OCI-LY1 (cell line): ENCODE measurements at regions not wholly inside any gene's neighbourhood (a gene's known extent, or its start where the extent isn't known, plus 50 kb on each side); places are given as distances from the start of the nearest gene placed in this dataset.

Experiments used
- H2AFZ ChIP-seq: fragments of 200-600 bp; sonication (generic), shearing (Covaris generic); 2 replicates; pipeline ENCODE4 v1.6.0; 2014; ENCODE audit warnings: antibody characterized with exemption, mild to moderate bottlenecking, low read length
- H3F3A ChIP-seq: fragments of 200-600 bp; sonication (generic), shearing (Covaris generic); 2 replicates; pipeline ENCODE4 v1.6.0; 2014; ENCODE audit warnings: mild to moderate bottlenecking, antibody characterized with exemption, low read length, moderate library complexity; ENCODE audit not compliant: insufficient read depth
- H3K27ac ChIP-seq: fragments of 200-600 bp; sonication (generic); 2 replicates; pipeline ENCODE4 v1.5.1; 2014; ENCODE audit warnings: low read length, mixed run types, mild to moderate bottlenecking, low read depth; ENCODE audit not compliant: poor library complexity, severe bottlenecking
- H3K27me3 ChIP-seq: fragments of 200-600 bp; sonication (generic); 2 replicates; pipeline ENCODE4 v1.6.0; 2014; ENCODE audit warnings: antibody characterized with exemption, mild to moderate bottlenecking, low read length, moderate library complexity; ENCODE audit not compliant: insufficient read depth
- H3K36me3 ChIP-seq: fragments of 200-600 bp; sonication (generic); 2 replicates; pipeline ENCODE4 v1.6.1; 2014; ENCODE audit warnings: mild to moderate bottlenecking, antibody characterized with exemption, low read length, moderate library complexity, mixed read lengths; ENCODE audit not compliant: insufficient read depth
- H3K4me1 ChIP-seq: fragments of 200-600 bp; sonication (generic); 2 replicates; pipeline ENCODE4 v1.5.1; 2014; ENCODE audit warnings: mild to moderate bottlenecking, low read length, moderate library complexity; ENCODE audit not compliant: insufficient read depth, severe bottlenecking
- H3K4me2 ChIP-seq: fragments of 200-600 bp; sonication (generic), shearing (Covaris generic); 2 replicates; pipeline ENCODE4 v1.6.1; 2014; ENCODE audit warnings: low read length
- H3K4me3 ChIP-seq: fragments of 200-600 bp; sonication (generic); 2 replicates; pipeline ENCODE4 v1.5.1; 2014; ENCODE audit warnings: low read length, low read depth, mild to moderate bottlenecking, mixed read lengths; ENCODE audit not compliant: poor library complexity, severe bottlenecking
- H3K79me2 ChIP-seq: fragments of 200-600 bp; shearing (Covaris generic); 2 replicates; pipeline ENCODE4 v1.6.1; 2016; ENCODE audit warnings: mixed run types, low read length, mixed read lengths; ENCODE audit not compliant: insufficient read depth
- H3K9ac ChIP-seq: fragments of 200-600 bp; sonication (generic), shearing (Covaris generic); 2 replicates; pipeline ENCODE4 v1.6.1; 2014; ENCODE audit warnings: mild to moderate bottlenecking, low read length, mixed read lengths
- H3K9me2 ChIP-seq: fragments of 200-600 bp; sonication (generic), shearing (Covaris generic); 2 replicates; pipeline ENCODE4 v1.6.1; 2014; ENCODE audit warnings: low read depth, mild to moderate bottlenecking, low read length, mixed read lengths
- H3K9me3 ChIP-seq: fragments of 200-600 bp; shearing (Covaris generic); 2 replicates; pipeline ENCODE4 v1.6.1; 2014; ENCODE audit warnings: low read length, mixed read lengths
- H4K20me1 ChIP-seq: fragments of 200-600 bp; sonication (generic), shearing (Covaris generic); 2 replicates; pipeline ENCODE4 v1.6.0; 2016; ENCODE audit warnings: mild to moderate bottlenecking, low read length; ENCODE audit not compliant: insufficient read depth
- CTCF ChIP-seq: fragments of 200-600 bp; sonication (generic), shearing (Covaris generic); IDR thresholded peaks from 2 replicates; pipeline ENCODE4 v1.5.1; 2017; ENCODE audit warnings: mild to moderate bottlenecking, antibody characterized with exemption, low read length, moderate library complexity, mixed read lengths
- EZH2 ChIP-seq: fragments of 200-600 bp; sonication (generic), shearing (Covaris generic); IDR thresholded peaks from 2 replicates; pipeline ENCODE4 v1.8.0; 2017; ENCODE audit warnings: borderline replicate concordance, mixed run types, mild to moderate bottlenecking, antibody characterized with exemption, low read length, moderate library complexity, mixed read lengths

DNA sequence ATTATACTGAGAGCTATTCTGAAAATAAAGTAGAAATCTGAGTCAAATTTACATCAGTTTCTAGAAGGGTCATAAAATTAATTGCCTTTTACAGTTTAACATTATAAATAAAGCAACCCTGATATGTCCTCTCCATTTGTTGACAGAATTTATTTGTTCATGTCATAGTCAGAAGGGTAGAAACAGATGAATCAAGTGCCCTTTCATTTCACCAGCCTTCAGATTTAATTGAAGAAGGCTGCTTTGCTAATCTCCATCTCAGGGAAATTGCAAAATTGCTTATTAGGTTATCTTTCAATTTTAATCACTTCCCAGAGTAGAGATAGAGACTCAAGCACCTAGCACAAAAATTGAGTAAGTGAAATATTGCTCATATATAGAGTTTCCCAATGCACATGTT, 76.8 kb downstream of the ATXN7L3B start:
- Histone ChIP-seq H2AFZ (no peak overlapping the region), H3K4me2 (no peak overlapping the region), H3K36me3 (no peaks in the 10 kb centered on the region), H3K4me1 (no peaks in the 10 kb centered on the region), H3F3A (no peaks in the 10 kb centered on the region), H3K27me3 (no peaks in the 10 kb centered on the region), H3K4me3 (no peak overlapping the region), H3K9me2 (no peaks in the 10 kb centered on the region), H3K9ac (no peak overlapping the region), H3K9me3 (no peaks in the 10 kb centered on the region), H4K20me1 (no peaks in the 10 kb centered on the region), H3K27ac (no peak overlapping the region), H3K79me2 (no peaks in the 10 kb centered on the region)
- TF ChIP-seq EZH2 = no peak
- TF ChIP-seq CTCF = no peak

DNA sequence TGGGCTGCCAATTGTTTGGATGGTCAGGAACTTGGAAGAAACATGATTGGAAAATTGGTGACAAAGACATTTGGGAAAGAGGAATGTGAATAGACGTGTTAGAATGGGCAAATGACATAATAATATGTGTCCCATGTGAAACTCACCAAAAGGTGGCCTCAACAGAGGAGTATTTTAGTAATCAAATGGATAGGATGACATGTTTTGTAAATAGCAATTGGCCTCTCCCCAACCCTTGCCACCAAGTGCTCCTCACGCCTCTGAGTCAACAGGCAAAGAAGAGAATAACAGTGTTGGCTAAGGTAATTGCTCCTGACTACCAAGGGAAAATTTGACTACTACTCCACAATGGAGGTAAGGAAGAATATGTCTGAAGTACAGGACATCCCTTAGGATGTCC, 81.4 kb downstream of the ATXN7L3B start:
- H3K9me3 ChIP-seq = no peaks in the 10 kb centered on the region
- H3F3A ChIP-seq = no peaks in the 10 kb centered on the region
- H2AFZ ChIP-seq = no peak overlapping the region
- H3K27me3 ChIP-seq = no peaks in the 10 kb centered on the region
- H3K27ac ChIP-seq = no peak overlapping the region
- no peaks in the 10 kb centered on the region for H3K79me2 ChIP-seq
- H3K4me2 ChIP-seq = no peak overlapping the region
- no peak for TF ChIP-seq CTCF
- TF ChIP-seq EZH2 = no peak
- no peaks in the 10 kb centered on the region for H3K36me3 ChIP-seq
- no peak overlapping the region for H3K4me3 ChIP-seq
- H4K20me1 ChIP-seq = no peaks in the 10 kb centered on the region
- no peaks in the 10 kb centered on the region for H3K4me1 ChIP-seq
- no peaks in the 10 kb centered on the region for H3K9me2 ChIP-seq
- no peak overlapping the region for H3K9ac ChIP-seq

- Histone ChIP-seq H4K20me1 (no peaks in the 10 kb centered on the region), H3K9ac (no peak overlapping the region), H3K27me3 (no peaks in the 10 kb centered on the region), H3K4me1 (no peaks in the 10 kb centered on the region), H3F3A (no peaks in the 10 kb centered on the region), H3K27ac (no peak overlapping the region), H2AFZ (no peak overlapping the region), H3K4me3 (no peak overlapping the region), H3K4me2 (no peak overlapping the region), H3K9me3 (no peaks in the 10 kb centered on the region), H3K36me3 (no peaks in the 10 kb centered on the region), H3K79me2 (no peaks in the 10 kb centered on the region), H3K9me2 (no peaks in the 10 kb centered on the region)
- no peak for TF ChIP-seq CTCF
- TF ChIP-seq EZH2 = no peak
Observed at GRCh38 chr12:74619884-74620283, 82.2 kb downstream of the ATXN7L3B start.
